H1 (cell line): ENCODE measurements at regions not wholly inside any gene's neighbourhood (a gene's known extent, or its start where the extent isn't known, plus 50 kb on each side); places are given as distances from the start of the nearest gene placed in this dataset.

Source experiments
- CTCF ChIA-PET: fragments of 300-600 bp; sonication (Branson Sonifier 250); formaldehyde crosslinking; loops from one replicate; lab custom pipeline; 2021; ENCODE audit not compliant: partially characterized antibody; lab: Charles Lee
- POLR2A ChIA-PET: fragments of 300-600 bp; sonication (Branson Sonifier 250); formaldehyde crosslinking; loops from one replicate; lab custom pipeline; 2021; ENCODE audit warnings: inconsistent platforms; ENCODE audit not compliant: partially characterized antibody; lab: Charles Lee
- DNase-seq, 2 experiments: peaks; one replicate each; pipeline versions ENCODE4 v3.0.0 to v3.0.0-alpha.2; 2010 to 2022; ENCODE audit warnings: low spot score in 2 of 2, low read depth in 1 of 2, mixed read lengths in 1 of 2
- FAIRE-seq: peaks from 2 replicates; lab custom pipeline; 2011; peaks lifted over from hg19 to GRCh38; lab: Jason Lieb, UNC
- H2AFZ ChIP-seq: 2 replicates; pipeline ENCODE4 v1.8.1; 2012; ENCODE audit warnings: low read length, inconsistent platforms
- H2AK5ac ChIP-seq: 2 replicates; pipeline ENCODE4 v1.6.1; 2013; ENCODE audit warnings: low read depth, low read length
- H2BK120ac ChIP-seq: replicated peaks from 2 replicates; pipeline ENCODE3; 2013; ENCODE audit warnings: low read depth, low read length, inconsistent platforms
- H2BK12ac ChIP-seq: 2 replicates; pipeline ENCODE4 v1.6.1; 2013; ENCODE audit warnings: low read depth, low read length
- H2BK15ac ChIP-seq: 2 replicates; pipeline ENCODE4 v1.6.1; 2013; ENCODE audit warnings: low read length
- H2BK20ac ChIP-seq: 2 replicates; pipeline ENCODE4 v1.6.1; 2013; ENCODE audit warnings: low read length
- H2BK5ac ChIP-seq: 2 replicates; pipeline ENCODE4 v1.6.1; 2013; ENCODE audit warnings: low read depth, low read length
- H3K14ac ChIP-seq: 2 replicates; pipeline ENCODE4 v1.6.1; 2013; ENCODE audit warnings: inconsistent platforms; ENCODE audit not compliant: insufficient read length
- H3K18ac ChIP-seq: 2 replicates; pipeline ENCODE4 v1.6.1; 2013; ENCODE audit warnings: low read length; ENCODE audit errors: extremely low read depth
- H3K23ac ChIP-seq: 2 replicates; pipeline ENCODE4 v1.6.1; 2013; ENCODE audit warnings: inconsistent platforms; ENCODE audit not compliant: insufficient read length
- H3K23me2 ChIP-seq: 2 replicates; pipeline ENCODE4 v1.6.1; 2013; ENCODE audit warnings: low read depth, low read length
- H3K27ac ChIP-seq: 2 replicates; pipeline ENCODE4 v1.6.1; 2011; ENCODE audit warnings: low read depth, low read length, inconsistent platforms
- H3K27me3 ChIP-seq, 4 experiments: replicated peaks in 1 of 4; 1 replicate in 1 of 4; 2 replicates in 3 of 4; pipeline versions ENCODE4 v1.6.1 to v1.8.1; 2011 to 2013; ENCODE audit warnings: low read length in 3 of 4, mild to moderate bottlenecking in 3 of 4, inconsistent platforms in 2 of 4, mixed read lengths in 2 of 4, moderate library complexity in 1 of 4; ENCODE audit not compliant: control insufficient read depth in 3 of 4, insufficient read depth in 3 of 4; ENCODE audit errors: extremely low read depth in 1 of 4
- H3K36me3 ChIP-seq, 4 experiments: 2 replicates each; pipeline versions ENCODE4 v1.6.1 to v1.8.1; 2011 to 2013; ENCODE audit warnings: mild to moderate bottlenecking in 4 of 4, low read length in 3 of 4, moderate library complexity in 2 of 4, control low read depth in 1 of 4, inconsistent platforms in 1 of 4; ENCODE audit not compliant: insufficient read depth in 4 of 4, control insufficient read depth in 2 of 4
- H3K4ac ChIP-seq: replicated peaks from 2 replicates; pipeline ENCODE3; 2013; ENCODE audit warnings: low read length, low read depth, mixed read lengths, inconsistent platforms; ENCODE audit not compliant: insufficient read length
- H3K4me1 ChIP-seq, 4 experiments: replicated peaks in 1 of 4; 1 replicate in 1 of 4; 2 replicates in 3 of 4; pipeline versions ENCODE4 v1.6.1 to v1.8.1; 2011 to 2013; ENCODE audit warnings: low read length in 3 of 4, inconsistent platforms in 2 of 4, mixed read lengths in 1 of 4; ENCODE audit not compliant: insufficient read depth in 4 of 4, control insufficient read depth in 3 of 4
- H3K4me2 ChIP-seq, 2 experiments: 2 replicates each; pipeline versions ENCODE4 v1.6.1 to v1.8.1; 2011 to 2013; ENCODE audit warnings: low read depth in 2 of 2, low read length in 2 of 2, control low read depth in 1 of 2, inconsistent platforms in 1 of 2, mild to moderate bottlenecking in 1 of 2; ENCODE audit not compliant: insufficient read depth in 1 of 2
- H3K4me3 ChIP-seq, 4 experiments: fragments of 200-600, 300-600 bp in 1 of 4; sonication (generic), shearing (Covaris generic), sonication (Bioruptor Twin) in 1 of 4; 2 replicates each; pipeline versions ENCODE4 v1.5.1 to v1.8.1; 2011 to 2016; ENCODE audit warnings: low read length in 4 of 4, low read depth in 3 of 4, control low read depth in 2 of 4, inconsistent platforms in 2 of 4, mild to moderate bottlenecking in 2 of 4, mixed read lengths in 1 of 4, moderate library complexity in 1 of 4; ENCODE audit not compliant: insufficient read depth in 2 of 4; ENCODE audit errors: extremely low read depth in 1 of 4
- H3K56ac ChIP-seq: replicated peaks from 2 replicates; pipeline ENCODE3; 2013; ENCODE audit warnings: low read depth, mild to moderate bottlenecking, mixed read lengths, low read length, inconsistent platforms; ENCODE audit not compliant: insufficient read length
- H3K79me1 ChIP-seq: 2 replicates; pipeline ENCODE4 v1.6.1; 2013; ENCODE audit warnings: low read depth, low read length, control low read depth
- H3K79me2 ChIP-seq, 2 experiments: 2 replicates each; pipeline versions ENCODE4 v1.6.1 to v1.8.1; 2012 to 2013; ENCODE audit warnings: low read length in 2 of 2, mild to moderate bottlenecking in 2 of 2, inconsistent platforms in 1 of 2; ENCODE audit not compliant: insufficient read depth in 2 of 2, control insufficient read depth in 1 of 2
- H3K9ac ChIP-seq, 4 experiments: replicated peaks in 1 of 4; 1 replicate in 1 of 4; 2 replicates in 3 of 4; pipeline versions ENCODE4 v1.6.1 to v1.8.1; 2011 to 2013; ENCODE audit warnings: low read depth in 3 of 4, low read length in 3 of 4, control low read depth in 2 of 4, mild to moderate bottlenecking in 2 of 4, moderate library complexity in 2 of 4, inconsistent platforms in 1 of 4; ENCODE audit errors: extremely low read depth in 1 of 4
- H3K9me3 ChIP-seq, 2 experiments: 2 replicates each; pipeline versions ENCODE4 v1.6.1 to v1.8.1; 2012 to 2013; ENCODE audit warnings: mild to moderate bottlenecking in 2 of 2, moderate library complexity in 2 of 2, control low read depth in 1 of 2, inconsistent platforms in 1 of 2, low read depth in 1 of 2, low read length in 1 of 2, mixed read lengths in 1 of 2; ENCODE audit not compliant: insufficient read depth in 2 of 2
- H4K20me1 ChIP-seq, 2 experiments: replicated peaks in 1 of 2; 2 replicates each; pipeline versions ENCODE3 to v1.8.1; 2011 to 2013; ENCODE audit warnings: inconsistent platforms in 2 of 2, low read length in 2 of 2, mild to moderate bottlenecking in 1 of 2; ENCODE audit not compliant: insufficient read depth in 2 of 2, control insufficient read depth in 1 of 2
- H4K5ac ChIP-seq: 2 replicates; pipeline ENCODE4 v1.6.1; 2013; ENCODE audit warnings: low read length, low read depth, mixed read lengths, inconsistent platforms; ENCODE audit not compliant: insufficient read length
- H4K8ac ChIP-seq: 2 replicates; pipeline ENCODE4 v1.8.0; 2013; ENCODE audit warnings: mild to moderate bottlenecking, moderate library complexity, low read length, inconsistent platforms; ENCODE audit not compliant: insufficient read depth; ENCODE audit errors: extremely low read depth
- H4K91ac ChIP-seq: replicated peaks from 2 replicates; pipeline ENCODE3; 2013; ENCODE audit warnings: low read length, mixed read lengths, inconsistent platforms; ENCODE audit not compliant: insufficient read length
- BCL11A ChIP-seq, 2 experiments: IDR thresholded peaks; one replicate each; pipeline ENCODE4 v1.6.1; 2011; ENCODE audit warnings: low read depth in 2 of 2, low read length in 2 of 2, mild to moderate bottlenecking in 2 of 2
- CEBPB ChIP-seq: IDR thresholded peaks from 2 replicates; pipeline ENCODE4 v1.6.1; 2012; ENCODE audit warnings: low read depth, low read length
- EP300 ChIP-seq, 2 experiments: IDR thresholded peaks; 1 replicate in 1 of 2; 2 replicates in 1 of 2; pipeline ENCODE4 v1.6.1; 2011 to 2012; ENCODE audit warnings: low read depth in 2 of 2, low read length in 2 of 2, mild to moderate bottlenecking in 2 of 2, borderline replicate concordance in 1 of 2, inconsistent platforms in 1 of 2, moderate library complexity in 1 of 2
- KDM5A ChIP-seq: fragments of 200-600 bp; IDR thresholded peaks from 2 replicates; pipeline ENCODE4 v1.7.1; 2012; ENCODE audit warnings: mild to moderate bottlenecking, low read length, inconsistent platforms, mixed read lengths
- SRF ChIP-seq: IDR thresholded peaks from 2 replicates; pipeline ENCODE4 v1.6.1; 2011; ENCODE audit warnings: mild to moderate bottlenecking, low read depth, low read length, moderate library complexity
- WGBS, 2 experiments: shearing (Covaris generic) in 1 of 2; methylation state at CpG; one replicate each; pipeline versions ENCODE4 v1.1.6 to v1.1.7; 2013 to 2015; ENCODE audit warnings: low lambda C conversion rate in 2 of 2, mixed read lengths in 2 of 2, inconsistent platforms in 1 of 2, low coverage in 1 of 2, missing lambda C conversion rate in 1 of 2; ENCODE audit not compliant: insufficient replicate concordance in 2 of 2, insufficient coverage in 1 of 2, insufficient read length in 1 of 2; ENCODE audit errors: extremely low coverage in 1 of 2, missing lambda C conversion rate in 1 of 2; 5-methylcytosine and 5-hydroxymethylcytosine counted together

DNA sequence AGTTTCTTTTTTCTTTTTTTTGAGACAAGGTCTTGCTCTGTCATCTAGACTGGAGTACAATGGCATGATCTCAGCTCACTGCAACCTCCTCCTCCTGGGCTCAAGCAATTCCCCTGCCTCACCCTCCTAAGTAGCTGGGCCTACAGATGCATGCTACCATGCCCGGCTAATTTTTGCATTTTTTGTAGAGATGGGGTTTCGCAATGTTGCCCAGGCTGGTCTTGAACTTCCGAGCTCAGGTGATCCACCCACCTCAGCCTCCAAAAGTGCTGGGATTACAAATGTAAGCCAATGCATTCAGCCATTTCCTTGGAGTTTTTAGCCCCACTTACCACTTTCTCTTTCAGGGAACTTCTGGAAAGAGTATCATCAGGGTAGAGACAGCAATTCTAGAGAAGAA lies 153.3 kb upstream of the THSD7B start:
- H4K91ac ChIP-seq: no peak overlapping the region
- H3K4me2 ChIP-seq: no peak overlapping the region
- H3K23me2 ChIP-seq: no peaks in the 10 kb centered on the region
- no peak overlapping the region for H3K23ac ChIP-seq
- no peak overlapping the region for H2BK120ac ChIP-seq
- no peaks in the 10 kb centered on the region for H3K4me1 ChIP-seq
- no peak overlapping the region for H3K4me3 ChIP-seq
- H4K5ac ChIP-seq: no peak overlapping the region
- no peak overlapping the region for H3K27ac ChIP-seq
- ChIA-PET CTCF (interaction anchor here (0.6 kb wide), 1 partner anchor 362 kb away, joined by 3 read pairs; no protein-coding TSS in a partner anchor), POLR2A (no interaction called here)
- DNase-seq: no peak
- H2BK20ac ChIP-seq: no peak overlapping the region
- no peak overlapping the region for H3K14ac ChIP-seq
- no peak overlapping the region for H3K4ac ChIP-seq
- 100% methylated on average over 3 of the region's 3 CpGs; no CpG with 5 or more reads in 1 of the 2 experiments for WGBS, 2 experiments
- H3K27me3 ChIP-seq: no peaks in the 10 kb centered on the region
- no peaks in the 10 kb centered on the region for H4K20me1 ChIP-seq
- TF ChIP-seq EP300 (IDR thresholded peaks at IDR 0.05; ENCODE audit: borderline replicate concordance in 1 of 2, low read depth in 2 of 2, low read length in 2 of 2) (no peak), SRF (no peak), CEBPB (0 out of 2 replicates have a peak, but pooled peaks have one; percentile 5), KDM5A (no peak), BCL11A (IDR thresholded peaks at IDR 0.05; ENCODE audit: low read depth in 2 of 2, low read length in 2 of 2) (no peak)
- H3K9ac ChIP-seq: no peak overlapping the region
- H3K79me2 ChIP-seq: no peaks in the 10 kb centered on the region
- no peaks in the 10 kb centered on the region for H3K9me3 ChIP-seq
- no peak overlapping the region for H4K8ac ChIP-seq
- H3K79me1 ChIP-seq: no peaks in the 10 kb centered on the region
- no peak overlapping the region for H2BK15ac ChIP-seq
- no peak overlapping the region for H2BK12ac ChIP-seq
- H3K18ac ChIP-seq: no peak overlapping the region
- no peaks in the 10 kb centered on the region for H3K36me3 ChIP-seq
- no peak overlapping the region for H2AFZ ChIP-seq
- no peak overlapping the region for H2AK5ac ChIP-seq
- H2BK5ac ChIP-seq: no peak overlapping the region
- no peak for FAIRE-seq
- no peak overlapping the region for H3K56ac ChIP-seq
